HEK293T (cell line): ENCODE measurements at regions not wholly inside any gene's neighbourhood (a gene's known extent, or its start where the extent isn't known, plus 50 kb on each side); places are given as distances from the start of the nearest gene placed in this dataset.

Source experiments
- CTCF ChIA-PET: fragments of 350-600 bp; formaldehyde crosslinking; extraction: SDS; loops from one replicate; lab custom pipeline; 2021; ENCODE audit warnings: antibody characterized with exemption, inconsistent platforms; lab: Yijun Ruan, JAX
- POLR2A ChIA-PET: fragments of 350-600 bp; formaldehyde crosslinking; extraction: SDS; loops from one replicate; lab custom pipeline; 2020; ENCODE audit warnings: antibody characterized with exemption, inconsistent platforms; lab: Yijun Ruan, JAX
- DNase-seq: peaks from one replicate; pipeline ENCODE4 v3.0.0; 2012; ENCODE audit warnings: mixed read lengths; ENCODE audit errors: extremely low spot score
- ARNT ChIP-seq: fragments of 450-650 bp; IDR thresholded peaks from 2 replicates; pipeline ENCODE4 v1.6.1; 2017; ENCODE audit warnings: mild to moderate bottlenecking
- BHLHE40 ChIP-seq: fragments of 450-650 bp; IDR thresholded peaks from 2 replicates; pipeline ENCODE4 v1.6.1; 2016; ENCODE audit warnings: mild to moderate bottlenecking, moderate library complexity, borderline replicate concordance
- CTBP1 ChIP-seq: fragments of 450-650 bp; IDR thresholded peaks from 2 replicates; pipeline ENCODE4 v1.6.1; 2016; ENCODE audit warnings: borderline replicate concordance
- ELF4 ChIP-seq: fragments of 450-650 bp; IDR thresholded peaks from 2 replicates; pipeline ENCODE4 v1.6.1; 2017; ENCODE audit warnings: antibody characterized with exemption
- FOXA1 ChIP-seq: fragments of 450-650 bp; IDR thresholded peaks from 2 replicates; pipeline ENCODE4 v1.6.1; 2016; ENCODE audit warnings: mild to moderate bottlenecking
- FOXK2 ChIP-seq: fragments of 450-650 bp; IDR thresholded peaks from 2 replicates; pipeline ENCODE4 v1.6.1; 2016; ENCODE audit warnings: mild to moderate bottlenecking
- FOXM1 ChIP-seq: fragments of 450-650 bp; IDR thresholded peaks from 2 replicates; pipeline ENCODE4 v1.6.1; 2017; ENCODE audit warnings: mild to moderate bottlenecking, borderline replicate concordance
- HDGF ChIP-seq: fragments of 450-650 bp; IDR thresholded peaks from 2 replicates; pipeline ENCODE4 v1.6.1; 2017; ENCODE audit warnings: antibody characterized with exemption, borderline replicate concordance
- L3MBTL2 ChIP-seq: fragments of 450-650 bp; conservative IDR thresholded peaks from 2 replicates; pipeline ENCODE4 v1.6.1; 2016; ENCODE audit warnings: mild to moderate bottlenecking
- LEF1 ChIP-seq: fragments of 450-650 bp; IDR thresholded peaks from 2 replicates; pipeline ENCODE4 v1.6.1; 2017; ENCODE audit warnings: mild to moderate bottlenecking, borderline replicate concordance
- NFRKB ChIP-seq: fragments of 450-650 bp; IDR thresholded peaks from 2 replicates; pipeline ENCODE4 v1.6.1; 2016; ENCODE audit warnings: mild to moderate bottlenecking, moderate library complexity
- SP1 ChIP-seq: fragments of 450-650 bp; IDR thresholded peaks from 2 replicates; pipeline ENCODE4 v1.6.1; 2017
- SUZ12 ChIP-seq: fragments of 450-650 bp; IDR thresholded peaks from 2 replicates; pipeline ENCODE4 v1.6.1; 2016; ENCODE audit warnings: mild to moderate bottlenecking
- TARDBP ChIP-seq: fragments of 450-650 bp; IDR thresholded peaks from 2 replicates; pipeline ENCODE4 v1.6.1; 2016
- ZNF384 ChIP-seq: fragments of 450-650 bp; IDR thresholded peaks from 2 replicates; pipeline ENCODE4 v1.6.1; 2016
- TF ChIP-seq, protein P1 (sequence below): fragments of 450-650 bp; IDR thresholded peaks from 2 replicates; pipeline ENCODE4 v1.6.1; 2016

DNA sequence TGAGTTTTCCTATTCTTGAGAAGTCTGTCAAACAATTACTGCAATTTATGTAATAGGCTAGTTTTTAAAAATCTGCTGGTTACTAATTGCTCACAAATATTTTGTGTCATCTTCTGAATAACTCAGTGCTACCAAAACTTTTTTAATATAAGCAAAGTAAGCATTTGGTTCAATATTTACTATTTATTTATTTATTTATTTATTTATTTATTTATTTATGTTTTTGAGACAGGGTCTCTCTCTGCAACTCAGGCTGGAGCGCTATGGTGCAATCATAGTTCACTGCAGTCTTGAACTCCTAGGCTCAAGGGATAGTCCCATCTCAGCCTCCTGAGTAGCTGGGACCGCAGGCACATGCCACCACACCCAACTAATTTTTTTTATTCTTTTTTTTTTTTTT lies 60.4 kb upstream of the CDH20 start:
- no peak for DNase-seq
- POLR2A ChIA-PET, result no interaction called here
- CTCF ChIA-PET, result no interaction called here
- TF ChIP-seq LEF1, result no peak
- no peak for TF ChIP-seq CTBP1
- no peak for TF ChIP-seq SP1
- TF ChIP-seq FOXA1, result no peak
- no peak for TF ChIP-seq HDGF
- TF ChIP-seq ZNF384, result no peak
- no peak for TF ChIP-seq FOXM1

- DNase-seq, result no peak
- ChIA-PET POLR2A (no interaction called here), CTCF (no interaction called here)
- no peak for TF ChIP-seq ELF4
- no peak for TF ChIP-seq SP1
- TF ChIP-seq ZNF384, result no peak
- no peak for TF ChIP-seq FOXM1
- no peak for TF ChIP-seq HDGF
- no peak for TF ChIP-seq ARNT
- no peak for TF ChIP-seq LEF1
- TF ChIP-seq BHLHE40, result no peak
- TF ChIP-seq NFRKB, result no peak
- no peak for TF ChIP-seq TARDBP
- TF ChIP-seq FOXA1, result no peak
- TF ChIP-seq L3MBTL2, result no peak
- no peak for TF ChIP-seq SUZ12
- TF ChIP-seq, protein P1, sequence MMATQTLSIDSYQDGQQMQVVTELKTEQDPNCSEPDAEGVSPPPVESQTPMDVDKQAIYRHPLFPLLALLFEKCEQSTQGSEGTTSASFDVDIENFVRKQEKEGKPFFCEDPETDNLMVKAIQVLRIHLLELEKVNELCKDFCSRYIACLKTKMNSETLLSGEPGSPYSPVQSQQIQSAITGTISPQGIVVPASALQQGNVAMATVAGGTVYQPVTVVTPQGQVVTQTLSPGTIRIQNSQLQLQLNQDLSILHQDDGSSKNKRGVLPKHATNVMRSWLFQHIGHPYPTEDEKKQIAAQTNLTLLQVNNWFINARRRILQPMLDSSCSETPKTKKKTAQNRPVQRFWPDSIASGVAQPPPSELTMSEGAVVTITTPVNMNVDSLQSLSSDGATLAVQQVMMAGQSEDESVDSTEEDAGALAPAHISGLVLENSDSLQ, result no peak
These were observed 59.7 kb upstream of the CDH20 start for GRCh38 chr18:61273533-61273932.

DNA sequence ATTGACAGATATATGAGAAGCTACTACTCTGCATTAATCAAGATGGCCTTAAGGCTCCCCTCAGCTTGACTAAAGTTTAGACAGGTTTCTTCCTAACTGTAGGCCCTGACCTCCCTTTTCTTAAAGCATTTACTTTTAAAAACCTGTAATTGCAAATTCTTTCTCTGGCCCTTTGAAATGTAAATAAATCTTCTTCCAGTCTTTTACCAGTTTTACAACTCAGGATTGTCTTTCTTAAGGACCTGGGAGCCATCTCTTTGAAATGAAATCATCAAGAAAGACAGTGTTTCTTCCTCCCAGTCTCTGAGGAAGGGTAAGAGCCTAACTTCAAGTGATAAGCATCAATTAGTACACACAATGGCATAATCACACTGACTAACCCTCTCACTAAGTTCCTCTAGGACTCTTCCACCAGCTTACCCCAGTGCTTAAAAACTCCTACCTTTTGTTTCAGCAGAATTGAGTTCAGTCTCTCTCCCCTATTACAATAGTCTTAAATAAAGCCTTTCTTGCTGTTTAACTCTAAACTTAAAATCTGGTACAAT lies 58.7 kb upstream of the CDH20 start:
- no peak for DNase-seq
- POLR2A ChIA-PET, result no interaction called here
- TF ChIP-seq BHLHE40 (no peak), CTBP1 (no peak), ZNF384 (no peak), SUZ12 (no peak), ARNT (no peak), FOXM1 (no peak), L3MBTL2 (no peak), SP1 (no peak), HDGF (no peak), FOXK2 (no peak), LEF1 (no peak), ELF4 (no peak), TARDBP (no peak), NFRKB (no peak), FOXA1 (no peak)
- TF ChIP-seq, protein P1, result no peak
- CTCF ChIA-PET, result no interaction called here

DNA sequence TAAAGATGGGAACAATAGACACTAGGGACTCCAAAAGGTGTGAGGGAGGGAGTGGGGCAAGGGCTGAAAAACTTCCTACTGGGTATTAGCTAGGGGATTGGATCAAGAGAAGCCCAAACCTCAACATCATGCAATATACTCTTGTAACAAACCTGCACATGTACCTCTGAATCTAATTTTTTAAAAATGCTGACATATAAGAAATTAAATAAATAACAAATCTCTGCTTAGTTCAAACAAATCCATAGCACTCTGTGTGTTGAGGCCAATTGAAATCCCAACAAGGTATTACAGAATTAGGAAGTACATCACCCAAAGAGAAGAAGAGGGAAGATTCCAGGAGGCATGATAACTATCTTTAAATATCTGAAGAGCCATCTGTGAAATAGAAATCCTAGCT lies 55.4 kb upstream of the CDH20 start:
- TF ChIP-seq L3MBTL2 (no peak), FOXA1 (no peak), ZNF384 (no peak), HDGF (no peak), SP1 (no peak), ARNT (no peak), FOXK2 (no peak), NFRKB (no peak), CTBP1 (no peak), FOXM1 (no peak), TARDBP (no peak), SUZ12 (no peak), BHLHE40 (no peak), LEF1 (no peak)
- ChIA-PET CTCF (no interaction called here), POLR2A (no interaction called here)
- DNase-seq, result no peak

GRCh38 chr18:61281431-61281830 lies 51.8 kb upstream of the CDH20 start:
- CTCF ChIA-PET, result no interaction called here
- no peak for TF ChIP-seq LEF1
- no peak for TF ChIP-seq NFRKB
- no peak for TF ChIP-seq ARNT
- no peak for TF ChIP-seq L3MBTL2
- no peak for TF ChIP-seq FOXM1
- no peak for TF ChIP-seq ELF4
- no peak for TF ChIP-seq BHLHE40
- TF ChIP-seq, protein P1, result no peak
- no peak for TF ChIP-seq CTBP1
- TF ChIP-seq HDGF, result no peak
- TF ChIP-seq FOXK2, result no peak
- TF ChIP-seq ZNF384, result no peak
- TF ChIP-seq SP1, result no peak
- no peak for TF ChIP-seq TARDBP
- no peak for TF ChIP-seq FOXA1
- TF ChIP-seq SUZ12, result no peak
- DNase-seq, result no peak
- POLR2A ChIA-PET, result no interaction called here

DNA sequence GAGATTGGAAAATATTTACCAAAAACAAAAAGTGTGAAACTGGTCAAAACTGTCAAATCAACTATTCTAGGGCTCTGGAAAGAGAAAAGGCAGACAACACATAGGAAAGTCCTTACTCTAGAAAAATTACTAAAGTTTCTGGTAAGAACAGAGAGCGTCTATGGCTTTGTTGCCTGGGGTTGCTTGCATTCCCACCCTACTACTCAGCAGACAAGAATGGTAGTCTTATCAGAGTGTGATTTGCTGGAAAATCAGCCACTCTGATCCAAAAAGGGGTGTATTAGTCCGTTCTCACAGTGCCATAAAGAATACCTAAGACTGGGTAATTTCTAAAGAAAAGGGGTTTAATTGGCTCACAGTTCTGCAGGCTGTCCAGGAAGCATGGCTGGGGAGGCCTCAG lies 50.3 kb upstream of the CDH20 start:
- ChIA-PET CTCF (no interaction called here), POLR2A (no interaction called here)
- TF ChIP-seq ARNT, result no peak
- TF ChIP-seq CTBP1, result no peak
- no peak for TF ChIP-seq BHLHE40
- TF ChIP-seq FOXK2, result no peak
- TF ChIP-seq, protein P1, result no peak
- no peak for TF ChIP-seq LEF1
- no peak for TF ChIP-seq ELF4
- no peak for TF ChIP-seq ZNF384
- TF ChIP-seq SUZ12, result no peak
- TF ChIP-seq L3MBTL2, result no peak
- TF ChIP-seq FOXM1, result no peak
- DNase-seq, result no peak
